ENCODE measurements at regions not wholly inside any gene's neighbourhood (a gene's known extent, or its start where the extent isn't known, plus 50 kb on each side); places are given as distances from the start of the nearest gene placed in this dataset.

- no peaks in the 10 kb centered on the region for H3K4me1 ChIP-seq (ENCODE audit: control insufficient read depth, insufficient read depth, low read length)
- no peaks in the 10 kb centered on the region for H3K27me3 ChIP-seq (ENCODE audit: control insufficient read depth, insufficient read depth, low read length)
- intact Hi-C loops (cut with micrococcal nuclease; ENCODE audit: unreplicated experiment) (no loop called here), in situ Hi-C loops (cut with HindIII; ENCODE audit: low pct_unique_long_range_greater_than_20kb, low sequenced_read_pairs) (no loop called here)
- no peak overlapping the region for H3K27ac ChIP-seq (ENCODE audit: low read length)
- H3K4me3 ChIP-seq (ENCODE audit: low read depth in 2 of 2, low read length in 2 of 2): no peak overlapping the region
- POLR2A ChIA-PET: no interaction called here
- no peaks in the 10 kb centered on the region for H3K36me3 ChIP-seq (ENCODE audit: control insufficient read depth, insufficient read depth, low read length)
- no TSS peak for BruUV-seq (replicated peaks)
- no peak for TF ChIP-seq REST (IDR thresholded peaks at IDR 0.05; ENCODE audit: insufficient read depth in 1 of 2, low read depth in 2 of 2, low read length in 1 of 2)
- CTCF ChIA-PET: no interaction called here
- no peaks in the 10 kb centered on the region for H3K9me3 ChIP-seq (ENCODE audit: control insufficient read depth, insufficient read depth, low read depth, low read length)
- DNase-seq (ENCODE audit: low read depth, low spot score) (no peak), ATAC-seq (no peak)
These were observed 440.4 kb downstream of the EPM2A start for GRCh38 chr6:145294942-145295341.

- Histone ChIP-seq H3K4me3 (ENCODE audit: low read depth in 2 of 2, low read length in 2 of 2) (no peak overlapping the region), H3K27me3 (ENCODE audit: control insufficient read depth, insufficient read depth, low read length) (no peaks in the 10 kb centered on the region), H3K36me3 (ENCODE audit: control insufficient read depth, insufficient read depth, low read length) (no peaks in the 10 kb centered on the region), H3K27ac (ENCODE audit: low read length) (no peak overlapping the region), H3K4me1 (ENCODE audit: control insufficient read depth, insufficient read depth, low read length) (no peaks in the 10 kb centered on the region), H3K9me3 (ENCODE audit: control insufficient read depth, insufficient read depth, low read depth, low read length) (no peaks in the 10 kb centered on the region)
- no TSS peak for BruUV-seq (replicated peaks)
- CTCF ChIA-PET: no interaction called here
- DNase-seq (ENCODE audit: low read depth, low spot score): no peak
- in situ Hi-C loops (cut with HindIII; ENCODE audit: low pct_unique_long_range_greater_than_20kb, low sequenced_read_pairs) (no loop called here), intact Hi-C loops (cut with micrococcal nuclease; ENCODE audit: unreplicated experiment) (no loop called here)
- POLR2A ChIA-PET: no interaction called here
- no peak for ATAC-seq
- TF ChIP-seq TCF7L2 (IDR thresholded peaks at IDR 0.05; ENCODE audit: low read depth, low read length) (no peak), CTCF (IDR thresholded peaks at IDR 0.05) (no peak), SIN3A (IDR thresholded peaks at IDR 0.05; ENCODE audit: borderline replicate concordance, insufficient read depth, low read depth, low read length) (no peak), REST (IDR thresholded peaks at IDR 0.05; ENCODE audit: insufficient read depth in 1 of 2, low read depth in 2 of 2, low read length in 1 of 2) (no peak), POLR2AphosphoS5 (IDR thresholded peaks at IDR 0.05; ENCODE audit: low read depth, low read length) (no peak)
These were observed 439.6 kb downstream of the EPM2A start for GRCh38 chr6:145295746-145296145.
